Tibial artery (tissue), 4 donors: ENCODE measurements at regions not wholly inside any gene's neighbourhood (a gene's known extent, or its start where the extent isn't known, plus 50 kb on each side); places are given as distances from the start of the nearest gene placed in this dataset.

ENCODE experiments used
- DNase-seq, 2 donors: peaks; one replicate each; pipeline ENCODE4 v3.0.0-alpha.2; 2019
- H3K27ac ChIP-seq, 2 donors: fragments of 200-600 bp; sonication (generic) in 1 of 2; 1 replicate in 1 of 2; 2 replicates in 1 of 2; pipeline ENCODE4 v1.5.1; 2018 to 2019; ENCODE audit warnings: mild to moderate bottlenecking in 1 of 2
- H3K27me3 ChIP-seq, 2 donors: fragments of 200-600 bp; sonication (generic) in 1 of 2; one replicate each; pipeline versions ENCODE4 v1.5.1 to v1.6.0; 2016 to 2019
- H3K36me3 ChIP-seq, 3 donors: fragments of 200-600 bp; sonication (generic) in 2 of 3; one replicate each; pipeline ENCODE4 v1.5.1; 2016 to 2019; ENCODE audit warnings: mild to moderate bottlenecking in 2 of 3
- H3K4me1 ChIP-seq, 4 donors: fragments of 200-600 bp; sonication (generic) in 2 of 4; 1 replicate in 3 of 4; 2 replicates in 1 of 4; pipeline ENCODE4 v1.5.1; 2016 to 2019
- H3K4me3 ChIP-seq, 2 donors: fragments of 200-600 bp; sonication (generic) in 1 of 2; 1 replicate in 1 of 2; 2 replicates in 1 of 2; pipeline ENCODE4 v1.5.1; 2018 to 2019; ENCODE audit warnings: mild to moderate bottlenecking in 2 of 2
- H3K9me3 ChIP-seq, 3 donors: fragments of 200-600 bp; sonication (generic) in 1 of 3; one replicate each; pipeline ENCODE4 v1.5.1; 2016 to 2019
- CTCF ChIP-seq, 2 experiments: fragments of 200-600 bp in 1 of 2; fragments of 450-650 bp in 1 of 2; IDR thresholded peaks; one replicate each; pipeline ENCODE4 v1.5.1; 2017 to 2019; ENCODE audit warnings: antibody characterized with exemption in 2 of 2, mild to moderate bottlenecking in 1 of 2, moderate library complexity in 1 of 2
- intact Hi-C: fragments of 100-400 bp; cut with DNase I; formaldehyde crosslinking; loops from one replicate; pipeline ENCODE4 v1.15.0; 2023; ENCODE audit warnings: low total_unique reads

- TF ChIP-seq CTCF (IDR thresholded peaks at IDR 0.05), result no peak
- no peaks in the 10 kb centered on the region for H3K9me3 ChIP-seq
- intact Hi-C loops, result no loop called here
- H3K27me3 ChIP-seq, result no peaks in the 10 kb centered on the region
- no peak overlapping the region for H3K4me3 ChIP-seq
- DNase-seq, result no peak
- H3K36me3 ChIP-seq, result no peaks in the 10 kb centered on the region
- no peak overlapping the region for H3K27ac ChIP-seq
- no peaks in the 10 kb centered on the region for H3K4me1 ChIP-seq
Observed at GRCh38 chr5:3024554-3024953, 273.1 kb upstream of the IRX2 start.

GRCh38 chr5:3024126-3024525 lies 272.6 kb upstream of the IRX2 start:
- H3K27me3 ChIP-seq, result no peaks in the 10 kb centered on the region
- no peak for DNase-seq
- intact Hi-C loops, result no loop called here

GRCh38 chr5:3023656-3024055 lies 272.2 kb upstream of the IRX2 start:
- Histone ChIP-seq H3K9me3 (no peaks in the 10 kb centered on the region), H3K4me3 (no peak overlapping the region), H3K36me3 (no peaks in the 10 kb centered on the region), H3K27ac (no peak overlapping the region), H3K4me1 (no peaks in the 10 kb centered on the region), H3K27me3 (no peaks in the 10 kb centered on the region)
- intact Hi-C loops, result no loop called here
- no peak for TF ChIP-seq CTCF (IDR thresholded peaks at IDR 0.05)
- DNase-seq, result no peak

More at GRCh38 chr5:3024126-3024525, 272.6 kb upstream of the IRX2 start:
- Histone ChIP-seq H3K36me3 (no peaks in the 10 kb centered on the region), H3K9me3 (no peaks in the 10 kb centered on the region), H3K4me1 (no peaks in the 10 kb centered on the region), H3K4me3 (no peak overlapping the region), H3K27ac (no peak overlapping the region)
- TF ChIP-seq CTCF (IDR thresholded peaks at IDR 0.05), result no peak

- H3K36me3 ChIP-seq, result no peaks in the 10 kb centered on the region
- H3K27me3 ChIP-seq, result no peaks in the 10 kb centered on the region
- H3K4me3 ChIP-seq, result no peak overlapping the region
- intact Hi-C loops, result no loop called here
- TF ChIP-seq CTCF (IDR thresholded peaks at IDR 0.05), result no peak
- H3K9me3 ChIP-seq, result no peaks in the 10 kb centered on the region
- DNase-seq, result no peak
- no peak overlapping the region for H3K27ac ChIP-seq
- no peaks in the 10 kb centered on the region for H3K4me1 ChIP-seq
Observed at GRCh38 chr5:3022665-3023064, 271.2 kb upstream of the IRX2 start.

GRCh38 chr5:3020426-3020825 lies 268.9 kb upstream of the IRX2 start:
- Histone ChIP-seq H3K9me3 (no peaks in the 10 kb centered on the region), H3K36me3 (no peaks in the 10 kb centered on the region), H3K4me1 (no peaks in the 10 kb centered on the region), H3K27me3 (no peaks in the 10 kb centered on the region), H3K4me3 (no peak overlapping the region), H3K27ac (no peak overlapping the region)
- TF ChIP-seq CTCF (IDR thresholded peaks at IDR 0.05), result no peak
- intact Hi-C loops, result no loop called here
- no peak for DNase-seq

GRCh38 chr5:3019045-3019444 lies 267.6 kb upstream of the IRX2 start:
- Histone ChIP-seq H3K4me3 (no peak overlapping the region), H3K27ac (no peak overlapping the region), H3K4me1 (no peaks in the 10 kb centered on the region), H3K27me3 (no peaks in the 10 kb centered on the region), H3K9me3 (no peaks in the 10 kb centered on the region), H3K36me3 (no peaks in the 10 kb centered on the region)
- intact Hi-C loops, result no loop called here
- no peak for DNase-seq
- no peak for TF ChIP-seq CTCF (IDR thresholded peaks at IDR 0.05)
